RWPE2 (cell line): ENCODE measurements at regions not wholly inside any gene's neighbourhood (a gene's known extent, or its start where the extent isn't known, plus 50 kb on each side); places are given as distances from the start of the nearest gene placed in this dataset.

ENCODE experiments used
- ATAC-seq: fragments of 200-7000 bp; cut with Tn5 transposase; 3 replicates; pipeline ENCODE4 v1.9.1; 2021; ENCODE audit warnings: low read depth
- DNase-seq: peaks from one replicate; pipeline ENCODE4 v3.0.0-alpha.2; 2020; ENCODE audit warnings: low spot score
- H3K27ac ChIP-seq: fragments of 450-650 bp; 2 replicates; pipeline ENCODE4 v1.5.1; 2017; ENCODE audit warnings: mild to moderate bottlenecking; ENCODE audit not compliant: poor library complexity, severe bottlenecking
- H3K27me3 ChIP-seq: fragments of 250-450 bp; sonication (Bioruptor Pico); 2 replicates; pipeline ENCODE4 v1.5.1; 2021; ENCODE audit warnings: mild to moderate bottlenecking, moderate library complexity; ENCODE audit not compliant: insufficient read depth, poor library complexity, severe bottlenecking
- H3K36me3 ChIP-seq: fragments of 250-450 bp; sonication (Bioruptor Pico); 2 replicates; pipeline ENCODE4 v1.5.1; 2020; ENCODE audit warnings: low read depth, mild to moderate bottlenecking, moderate library complexity
- H3K4me1 ChIP-seq: fragments of 250-450 bp; sonication (Bioruptor Pico); 2 replicates; pipeline ENCODE4 v1.5.1; 2021; ENCODE audit warnings: mild to moderate bottlenecking, moderate library complexity; ENCODE audit not compliant: insufficient read depth, poor library complexity, severe bottlenecking
- H3K4me3 ChIP-seq: fragments of 250-450 bp; sonication (Bioruptor Pico); 2 replicates; pipeline ENCODE4 v1.5.1; 2021; ENCODE audit warnings: mild to moderate bottlenecking, moderate library complexity; ENCODE audit not compliant: severe bottlenecking
- H3K9me3 ChIP-seq: fragments of 250-450 bp; sonication (Bioruptor Pico); 2 replicates; pipeline ENCODE4 v1.5.1; 2021; ENCODE audit warnings: mild to moderate bottlenecking, moderate library complexity; ENCODE audit not compliant: severe bottlenecking
- CTCF ChIP-seq: fragments of 450-650 bp; IDR thresholded peaks from one replicate; pipeline ENCODE4 v1.5.1; 2017; ENCODE audit warnings: mild to moderate bottlenecking, moderate library complexity; ENCODE audit not compliant: poor library complexity, severe bottlenecking

GRCh38 chr9:93818237-93818636 is 136.9 kb downstream of the BARX1 start:
- no peak for TF ChIP-seq CTCF
- Histone ChIP-seq H3K27ac (no peak overlapping the region), H3K4me1 (no peaks in the 10 kb centered on the region), H3K4me3 (no peak overlapping the region), H3K36me3 (no peaks in the 10 kb centered on the region), H3K9me3 (no peaks in the 10 kb centered on the region), H3K27me3 (peaks cover 3% of the 10 kb centered on the region)
- no peak for DNase-seq
- ATAC-seq = no peak

- Histone ChIP-seq H3K36me3 (no peaks in the 10 kb centered on the region), H3K4me3 (no peak overlapping the region), H3K27ac (no peak overlapping the region), H3K9me3 (no peaks in the 10 kb centered on the region), H3K4me1 (no peaks in the 10 kb centered on the region), H3K27me3 (peaks cover 3% of the 10 kb centered on the region)
- no peak for TF ChIP-seq CTCF
- ATAC-seq (no peak), DNase-seq (no peak)
Measured at GRCh38 chr9:93815677-93816076, 139.5 kb downstream of the BARX1 start.

- H3K27ac ChIP-seq = no peak overlapping the region
- no peak for TF ChIP-seq CTCF
- no peak for ATAC-seq
- no peak for DNase-seq
- H3K27me3 ChIP-seq = peaks cover 3% of the 10 kb centered on the region
- H3K36me3 ChIP-seq = no peaks in the 10 kb centered on the region
- no peak overlapping the region for H3K4me3 ChIP-seq
- no peaks in the 10 kb centered on the region for H3K4me1 ChIP-seq
- no peaks in the 10 kb centered on the region for H3K9me3 ChIP-seq
Measured at GRCh38 chr9:93815135-93815534, 140.0 kb downstream of the BARX1 start.

- ATAC-seq (no peak), DNase-seq (no peak)
- Histone ChIP-seq H3K27ac (no peak overlapping the region), H3K4me3 (no peak overlapping the region), H3K36me3 (no peaks in the 10 kb centered on the region), H3K9me3 (no peaks in the 10 kb centered on the region), H3K27me3 (no peaks in the 10 kb centered on the region), H3K4me1 (no peaks in the 10 kb centered on the region)
- no peak for TF ChIP-seq CTCF
Measured at GRCh38 chr9:93814077-93814956, 140.8 kb downstream of the BARX1 start.
